H1 (cell line): ENCODE measurements at regions not wholly inside any gene's neighbourhood (a gene's known extent, or its start where the extent isn't known, plus 50 kb on each side); places are given as distances from the start of the nearest gene placed in this dataset.

Experiments
- CTCF ChIA-PET: fragments of 300-600 bp; sonication (Branson Sonifier 250); formaldehyde crosslinking; loops from one replicate; lab custom pipeline; 2021; ENCODE audit not compliant: partially characterized antibody; lab: Charles Lee
- POLR2A ChIA-PET: fragments of 300-600 bp; sonication (Branson Sonifier 250); formaldehyde crosslinking; loops from one replicate; lab custom pipeline; 2021; ENCODE audit warnings: inconsistent platforms; ENCODE audit not compliant: partially characterized antibody; lab: Charles Lee
- DNase-seq, 2 experiments: peaks; one replicate each; pipeline versions ENCODE4 v3.0.0 to v3.0.0-alpha.2; 2010 to 2022; ENCODE audit warnings: low spot score in 2 of 2, low read depth in 1 of 2, mixed read lengths in 1 of 2
- FAIRE-seq: peaks from 2 replicates; lab custom pipeline; 2011; peaks lifted over from hg19 to GRCh38; lab: Jason Lieb, UNC
- H2AFZ ChIP-seq: 2 replicates; pipeline ENCODE4 v1.8.1; 2012; ENCODE audit warnings: low read length, inconsistent platforms
- H2AK5ac ChIP-seq: 2 replicates; pipeline ENCODE4 v1.6.1; 2013; ENCODE audit warnings: low read depth, low read length
- H2BK120ac ChIP-seq: replicated peaks from 2 replicates; pipeline ENCODE3; 2013; ENCODE audit warnings: low read depth, low read length, inconsistent platforms
- H2BK12ac ChIP-seq: 2 replicates; pipeline ENCODE4 v1.6.1; 2013; ENCODE audit warnings: low read depth, low read length
- H2BK15ac ChIP-seq: 2 replicates; pipeline ENCODE4 v1.6.1; 2013; ENCODE audit warnings: low read length
- H2BK20ac ChIP-seq: 2 replicates; pipeline ENCODE4 v1.6.1; 2013; ENCODE audit warnings: low read length
- H2BK5ac ChIP-seq: 2 replicates; pipeline ENCODE4 v1.6.1; 2013; ENCODE audit warnings: low read depth, low read length
- H3K14ac ChIP-seq: 2 replicates; pipeline ENCODE4 v1.6.1; 2013; ENCODE audit warnings: inconsistent platforms; ENCODE audit not compliant: insufficient read length
- H3K18ac ChIP-seq: 2 replicates; pipeline ENCODE4 v1.6.1; 2013; ENCODE audit warnings: low read length; ENCODE audit errors: extremely low read depth
- H3K23ac ChIP-seq: 2 replicates; pipeline ENCODE4 v1.6.1; 2013; ENCODE audit warnings: inconsistent platforms; ENCODE audit not compliant: insufficient read length
- H3K23me2 ChIP-seq: 2 replicates; pipeline ENCODE4 v1.6.1; 2013; ENCODE audit warnings: low read depth, low read length
- H3K27ac ChIP-seq: 2 replicates; pipeline ENCODE4 v1.6.1; 2011; ENCODE audit warnings: low read depth, low read length, inconsistent platforms
- H3K27me3 ChIP-seq, 4 experiments: replicated peaks in 1 of 4; 1 replicate in 1 of 4; 2 replicates in 3 of 4; pipeline versions ENCODE4 v1.6.1 to v1.8.1; 2011 to 2013; ENCODE audit warnings: low read length in 3 of 4, mild to moderate bottlenecking in 3 of 4, inconsistent platforms in 2 of 4, mixed read lengths in 2 of 4, moderate library complexity in 1 of 4; ENCODE audit not compliant: control insufficient read depth in 3 of 4, insufficient read depth in 3 of 4; ENCODE audit errors: extremely low read depth in 1 of 4
- H3K36me3 ChIP-seq, 4 experiments: 2 replicates each; pipeline versions ENCODE4 v1.6.1 to v1.8.1; 2011 to 2013; ENCODE audit warnings: mild to moderate bottlenecking in 4 of 4, low read length in 3 of 4, moderate library complexity in 2 of 4, control low read depth in 1 of 4, inconsistent platforms in 1 of 4; ENCODE audit not compliant: insufficient read depth in 4 of 4, control insufficient read depth in 2 of 4
- H3K4ac ChIP-seq: replicated peaks from 2 replicates; pipeline ENCODE3; 2013; ENCODE audit warnings: low read length, low read depth, mixed read lengths, inconsistent platforms; ENCODE audit not compliant: insufficient read length
- H3K4me1 ChIP-seq, 4 experiments: replicated peaks in 1 of 4; 1 replicate in 1 of 4; 2 replicates in 3 of 4; pipeline versions ENCODE4 v1.6.1 to v1.8.1; 2011 to 2013; ENCODE audit warnings: low read length in 3 of 4, inconsistent platforms in 2 of 4, mixed read lengths in 1 of 4; ENCODE audit not compliant: insufficient read depth in 4 of 4, control insufficient read depth in 3 of 4
- H3K4me2 ChIP-seq, 2 experiments: 2 replicates each; pipeline versions ENCODE4 v1.6.1 to v1.8.1; 2011 to 2013; ENCODE audit warnings: low read depth in 2 of 2, low read length in 2 of 2, control low read depth in 1 of 2, inconsistent platforms in 1 of 2, mild to moderate bottlenecking in 1 of 2; ENCODE audit not compliant: insufficient read depth in 1 of 2
- H3K4me3 ChIP-seq, 4 experiments: fragments of 200-600, 300-600 bp in 1 of 4; sonication (generic), shearing (Covaris generic), sonication (Bioruptor Twin) in 1 of 4; 2 replicates each; pipeline versions ENCODE4 v1.5.1 to v1.8.1; 2011 to 2016; ENCODE audit warnings: low read length in 4 of 4, low read depth in 3 of 4, control low read depth in 2 of 4, inconsistent platforms in 2 of 4, mild to moderate bottlenecking in 2 of 4, mixed read lengths in 1 of 4, moderate library complexity in 1 of 4; ENCODE audit not compliant: insufficient read depth in 2 of 4; ENCODE audit errors: extremely low read depth in 1 of 4
- H3K56ac ChIP-seq: replicated peaks from 2 replicates; pipeline ENCODE3; 2013; ENCODE audit warnings: low read depth, mild to moderate bottlenecking, mixed read lengths, low read length, inconsistent platforms; ENCODE audit not compliant: insufficient read length
- H3K79me1 ChIP-seq: 2 replicates; pipeline ENCODE4 v1.6.1; 2013; ENCODE audit warnings: low read depth, low read length, control low read depth
- H3K79me2 ChIP-seq, 2 experiments: 2 replicates each; pipeline versions ENCODE4 v1.6.1 to v1.8.1; 2012 to 2013; ENCODE audit warnings: low read length in 2 of 2, mild to moderate bottlenecking in 2 of 2, inconsistent platforms in 1 of 2; ENCODE audit not compliant: insufficient read depth in 2 of 2, control insufficient read depth in 1 of 2
- H3K9ac ChIP-seq, 4 experiments: replicated peaks in 1 of 4; 1 replicate in 1 of 4; 2 replicates in 3 of 4; pipeline versions ENCODE4 v1.6.1 to v1.8.1; 2011 to 2013; ENCODE audit warnings: low read depth in 3 of 4, low read length in 3 of 4, control low read depth in 2 of 4, mild to moderate bottlenecking in 2 of 4, moderate library complexity in 2 of 4, inconsistent platforms in 1 of 4; ENCODE audit errors: extremely low read depth in 1 of 4
- H3K9me3 ChIP-seq, 2 experiments: 2 replicates each; pipeline versions ENCODE4 v1.6.1 to v1.8.1; 2012 to 2013; ENCODE audit warnings: mild to moderate bottlenecking in 2 of 2, moderate library complexity in 2 of 2, control low read depth in 1 of 2, inconsistent platforms in 1 of 2, low read depth in 1 of 2, low read length in 1 of 2, mixed read lengths in 1 of 2; ENCODE audit not compliant: insufficient read depth in 2 of 2
- H4K20me1 ChIP-seq, 2 experiments: replicated peaks in 1 of 2; 2 replicates each; pipeline versions ENCODE3 to v1.8.1; 2011 to 2013; ENCODE audit warnings: inconsistent platforms in 2 of 2, low read length in 2 of 2, mild to moderate bottlenecking in 1 of 2; ENCODE audit not compliant: insufficient read depth in 2 of 2, control insufficient read depth in 1 of 2
- H4K5ac ChIP-seq: 2 replicates; pipeline ENCODE4 v1.6.1; 2013; ENCODE audit warnings: low read length, low read depth, mixed read lengths, inconsistent platforms; ENCODE audit not compliant: insufficient read length
- H4K8ac ChIP-seq: 2 replicates; pipeline ENCODE4 v1.8.0; 2013; ENCODE audit warnings: mild to moderate bottlenecking, moderate library complexity, low read length, inconsistent platforms; ENCODE audit not compliant: insufficient read depth; ENCODE audit errors: extremely low read depth
- H4K91ac ChIP-seq: replicated peaks from 2 replicates; pipeline ENCODE3; 2013; ENCODE audit warnings: low read length, mixed read lengths, inconsistent platforms; ENCODE audit not compliant: insufficient read length
- CTCF ChIP-seq, 3 experiments: IDR thresholded peaks; 1 replicate in 2 of 3; 2 replicates in 1 of 3; pipeline versions ENCODE4 v1.5.1 to v1.6.1; 2011; ENCODE audit warnings: low read length in 3 of 3, mild to moderate bottlenecking in 3 of 3, inconsistent platforms in 2 of 3, low read depth in 1 of 3, moderate library complexity in 1 of 3; ENCODE audit not compliant: insufficient read depth in 1 of 3; ENCODE audit errors: control extremely low read depth in 1 of 3
- EZH2 ChIP-seq: fragments of 200-600 bp; sonication (generic); IDR thresholded peaks from 2 replicates; pipeline ENCODE4 v1.7.1; 2012; ENCODE audit warnings: low read depth, mild to moderate bottlenecking, moderate library complexity, low read length, inconsistent platforms; ENCODE audit not compliant: severe bottlenecking
- GABPA ChIP-seq: IDR thresholded peaks from 2 replicates; pipeline ENCODE4 v1.6.1; 2011; ENCODE audit warnings: mild to moderate bottlenecking, low read length, moderate library complexity, borderline replicate concordance; ENCODE audit not compliant: insufficient read depth
- HDAC6 ChIP-seq: IDR thresholded peaks from one replicate; pipeline ENCODE4 v1.7.1; 2012; ENCODE audit warnings: low read depth, mild to moderate bottlenecking, inconsistent platforms, low read length, moderate library complexity
- NRF1 ChIP-seq: IDR thresholded peaks from 2 replicates; pipeline ENCODE4 v1.6.1; 2011; ENCODE audit warnings: mild to moderate bottlenecking, low read depth, low read length, improper control_type of control experiment
- POU5F1 ChIP-seq: IDR thresholded peaks from 2 replicates; pipeline ENCODE4 v1.6.1; 2011; ENCODE audit warnings: low read depth, mild to moderate bottlenecking, low read length, moderate library complexity
- SIRT6 ChIP-seq: IDR thresholded peaks from one replicate; pipeline ENCODE4 v1.7.1; 2012; ENCODE audit warnings: low read length, inconsistent platforms
- SIX5 ChIP-seq: IDR thresholded peaks from 2 replicates; pipeline ENCODE4 v1.6.1; 2011; ENCODE audit warnings: mild to moderate bottlenecking, low read depth, low read length
- SUZ12 ChIP-seq: fragments of 200-600 bp; sonication (generic); IDR thresholded peaks from 2 replicates; pipeline ENCODE4 v1.6.1; 2012; ENCODE audit warnings: mild to moderate bottlenecking, inconsistent platforms, low read length, moderate library complexity, mixed read lengths
- TCF12 ChIP-seq: IDR thresholded peaks from 2 replicates; pipeline ENCODE4 v1.6.1; 2011; ENCODE audit warnings: low read depth, mild to moderate bottlenecking, low read length
- ZNF274 ChIP-seq: IDR thresholded peaks from 2 replicates; pipeline ENCODE4 v1.7.0; 2012; ENCODE audit warnings: low read length, borderline replicate concordance; ENCODE audit errors: extremely low read depth
- WGBS, 2 experiments: shearing (Covaris generic) in 1 of 2; methylation state at CpG; one replicate each; pipeline versions ENCODE4 v1.1.6 to v1.1.7; 2013 to 2015; ENCODE audit warnings: low lambda C conversion rate in 2 of 2, mixed read lengths in 2 of 2, inconsistent platforms in 1 of 2, low coverage in 1 of 2, missing lambda C conversion rate in 1 of 2; ENCODE audit not compliant: insufficient replicate concordance in 2 of 2, insufficient coverage in 1 of 2, insufficient read length in 1 of 2; ENCODE audit errors: extremely low coverage in 1 of 2, missing lambda C conversion rate in 1 of 2; 5-methylcytosine and 5-hydroxymethylcytosine counted together
- TF ChIP-seq, protein P1 (sequence below): IDR thresholded peaks from 2 replicates; pipeline ENCODE4 v1.6.1; 2012; ENCODE audit warnings: inconsistent platforms

- Histone ChIP-seq H3K4me1 (no peaks in the 10 kb centered on the region), H4K20me1 (no peaks in the 10 kb centered on the region), H4K8ac (no peak overlapping the region), H3K9ac (no peak overlapping the region), H4K91ac (no peak overlapping the region), H2BK15ac (no peak overlapping the region), H3K79me1 (no peaks in the 10 kb centered on the region), H3K79me2 (no peaks in the 10 kb centered on the region), H3K27me3 (no peaks in the 10 kb centered on the region), H3K14ac (no peak overlapping the region), H3K4me3 (no peak overlapping the region), H2BK120ac (no peak overlapping the region), H3K9me3 (0 out of 4 replicates have a peak, but pooled peaks cover 0 to 3% of the 10 kb centered on the region in 2 experiments), H3K56ac (no peak overlapping the region), H3K36me3 (no peaks in the 10 kb centered on the region), H2BK20ac (no peak overlapping the region), H2BK12ac (no peak overlapping the region), H2BK5ac (no peak overlapping the region), H3K4ac (no peak overlapping the region), H3K4me2 (no peak overlapping the region), H2AFZ (no peak overlapping the region), H4K5ac (no peak overlapping the region), H3K27ac (no peak overlapping the region), H2AK5ac (no peak overlapping the region), H3K23me2 (no peaks in the 10 kb centered on the region), H3K18ac (no peak overlapping the region), H3K23ac (no peak overlapping the region)
- POLR2A ChIA-PET: no interaction called here
- no peak for DNase-seq
- 86% methylated on average over 5 of the region's 5 CpGs; no CpG with 5 or more reads in 1 of the 2 experiments for WGBS, 2 experiments
- FAIRE-seq: no peak
- CTCF ChIA-PET: interaction anchor here (2.0 kb wide), 1 partner anchor 12 kb away, joined by 4 read pairs; no protein-coding TSS in a partner anchor
- TF ChIP-seq NRF1: no peak
- no peak for TF ChIP-seq TCF12
- TF ChIP-seq GABPA: no peak
- no peak for TF ChIP-seq HDAC6
- TF ChIP-seq SIRT6: no peak
- no peak for TF ChIP-seq SIX5
- no peak for TF ChIP-seq SUZ12
- no peak for TF ChIP-seq ZNF274
- TF ChIP-seq, protein P1, sequence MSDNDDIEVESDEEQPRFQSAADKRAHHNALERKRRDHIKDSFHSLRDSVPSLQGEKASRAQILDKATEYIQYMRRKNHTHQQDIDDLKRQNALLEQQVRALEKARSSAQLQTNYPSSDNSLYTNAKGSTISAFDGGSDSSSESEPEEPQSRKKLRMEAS: no peak
- TF ChIP-seq POU5F1: no peak
- no peak for TF ChIP-seq CTCF (IDR thresholded peaks at IDR 0.05; ENCODE audit: control extremely low read depth in 1 of 3, insufficient read depth in 1 of 3, low read depth in 1 of 3, low read length in 3 of 3)
- TF ChIP-seq EZH2: no peak
These were observed 398.4 kb upstream of the CNTN3 start for GRCh38 chr3:75012791-75013331.
